ENCODE measurements at regions not wholly inside any gene's neighbourhood (a gene's known extent, or its start where the extent isn't known, plus 50 kb on each side); places are given as distances from the start of the nearest gene placed in this dataset.

DNA sequence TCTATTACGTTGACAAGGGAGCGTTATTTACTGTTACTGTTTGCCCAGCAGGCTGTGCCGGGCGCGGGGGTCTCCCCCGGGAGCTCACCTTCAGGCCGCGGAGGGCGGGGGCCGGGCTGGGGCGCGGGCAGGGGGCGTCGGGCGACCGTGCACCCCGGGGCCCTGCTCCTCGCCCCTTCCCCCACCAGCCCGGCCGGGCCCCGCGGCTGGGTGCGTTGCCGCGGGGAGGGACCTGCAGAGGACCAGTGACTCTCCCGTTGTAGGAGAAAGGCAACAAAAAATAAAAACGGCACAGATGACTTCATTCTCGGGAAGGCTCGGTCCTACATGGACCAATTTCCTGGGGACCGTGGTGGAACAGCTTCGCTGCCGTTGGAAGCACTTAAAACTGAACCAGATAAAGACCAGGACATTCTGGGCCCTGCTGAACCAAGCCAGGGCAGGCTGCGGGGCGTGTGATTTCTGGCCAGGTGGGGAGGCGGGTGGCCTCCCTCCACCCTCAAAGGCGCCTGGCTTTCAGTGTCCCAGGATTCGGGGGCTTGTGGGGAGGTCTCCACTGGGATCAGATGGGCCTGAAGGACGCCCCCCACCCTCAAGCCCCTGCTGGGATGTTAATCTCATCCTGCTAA lies 57.4 kb downstream of the IGLL1 start:
- no peak overlapping the region for H3K27ac ChIP-seq
- no peak for DNase-seq (ENCODE audit: low read depth, low spot score)

DNA sequence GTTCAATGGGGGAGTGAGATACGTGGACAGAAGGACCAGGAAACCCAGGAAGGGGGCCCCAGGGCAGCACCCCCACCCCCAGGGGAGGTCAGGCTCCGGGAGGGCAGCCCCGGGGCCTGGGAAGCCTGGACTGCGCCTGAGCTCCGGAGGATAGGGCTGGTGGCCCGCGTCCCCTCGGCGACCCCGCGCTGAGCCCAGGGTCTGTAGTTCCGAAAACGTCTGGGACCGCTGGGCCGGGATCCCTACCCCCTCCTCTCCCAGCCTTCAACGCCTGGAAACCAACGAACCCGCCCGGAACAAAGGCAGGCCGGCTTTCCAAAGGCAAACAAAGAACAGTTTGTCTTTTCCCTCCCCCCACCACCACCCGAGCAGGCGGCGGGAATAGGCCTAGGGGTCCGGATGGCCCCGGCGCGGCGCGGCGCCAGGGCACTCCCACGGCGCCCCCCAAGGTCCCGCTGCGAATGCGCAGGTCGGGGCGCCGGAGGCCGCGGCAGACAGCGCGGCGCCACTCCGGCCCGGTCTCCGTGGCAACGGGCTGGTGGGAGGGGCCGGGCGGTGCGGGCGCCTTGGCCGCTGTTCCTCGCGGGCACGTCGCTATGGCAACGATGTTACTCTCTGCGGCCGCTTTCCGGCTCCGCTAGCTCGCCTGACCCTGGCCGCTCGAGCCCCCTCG lies 58.5 kb downstream of the IGLL1 start:
- no peak for DNase-seq (ENCODE audit: low read depth, low spot score)
- no peak overlapping the region for H3K27ac ChIP-seq

DNA sequence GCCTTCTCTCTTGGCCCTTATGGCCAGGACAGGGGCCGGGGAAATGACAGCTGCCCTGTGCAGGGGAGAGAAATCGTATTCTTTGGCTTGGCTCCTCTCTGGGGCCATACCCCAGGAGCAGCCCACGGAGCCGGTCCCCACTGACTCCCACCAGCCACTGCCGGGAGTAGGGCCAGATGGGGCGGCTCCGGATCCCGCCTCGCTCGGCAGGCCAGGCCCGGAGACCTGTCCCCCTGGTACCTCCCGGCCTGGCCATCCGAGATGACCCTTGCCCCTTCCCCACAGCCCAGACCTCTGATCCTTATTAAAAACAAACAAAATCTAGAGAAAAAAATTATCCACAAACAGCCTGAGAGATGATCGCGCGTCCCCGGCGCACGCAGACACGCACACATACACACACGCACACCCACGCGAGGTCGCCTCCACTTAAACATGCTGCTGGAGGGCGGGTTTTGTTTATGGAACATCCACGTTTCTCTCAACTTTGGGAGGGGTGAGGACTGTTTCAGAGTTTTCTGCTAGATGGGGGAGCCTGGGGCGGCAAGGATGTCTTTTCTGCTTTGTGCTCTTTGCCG lies 59.1 kb downstream of the IGLL1 start:
- DNase-seq (ENCODE audit: low read depth, low spot score) = no peak
- H3K27ac ChIP-seq = no peak overlapping the region

DNA sequence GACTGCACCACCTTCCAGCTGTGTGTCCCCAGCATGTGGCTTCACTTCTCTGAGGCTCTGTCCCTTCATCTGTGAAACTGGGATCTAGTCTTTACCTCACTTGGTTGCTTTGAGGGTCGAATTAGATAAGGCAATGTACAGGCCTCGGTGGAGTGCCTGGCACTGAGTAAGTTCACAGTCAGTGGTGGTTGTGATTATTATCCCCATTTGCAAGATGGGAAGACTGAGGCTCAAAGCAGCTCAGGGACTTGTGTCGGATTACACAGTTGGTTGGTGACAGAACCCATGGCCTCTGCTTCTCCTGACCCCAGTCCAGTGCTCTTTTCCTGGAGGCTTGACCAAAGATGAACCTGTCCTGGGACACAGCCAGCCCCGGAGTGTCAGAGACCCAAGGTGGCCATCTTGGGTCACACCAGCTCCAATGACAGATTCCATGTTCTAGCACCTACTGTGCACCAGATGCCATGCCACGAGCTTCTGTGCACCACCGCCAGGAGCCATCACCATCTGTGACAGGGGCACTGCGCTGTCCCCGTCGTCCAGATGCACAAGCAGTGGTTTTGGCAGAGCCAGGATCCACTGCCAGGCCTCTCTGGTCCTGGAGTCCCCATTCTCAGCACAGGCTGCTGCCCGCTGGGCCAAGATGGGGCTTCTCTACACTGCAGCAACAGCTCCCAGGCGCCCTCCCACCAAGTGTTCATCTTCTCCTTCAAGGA lies 60.5 kb downstream of the IGLL1 start:
- no peak for DNase-seq (ENCODE audit: low read depth, low spot score)

DNA sequence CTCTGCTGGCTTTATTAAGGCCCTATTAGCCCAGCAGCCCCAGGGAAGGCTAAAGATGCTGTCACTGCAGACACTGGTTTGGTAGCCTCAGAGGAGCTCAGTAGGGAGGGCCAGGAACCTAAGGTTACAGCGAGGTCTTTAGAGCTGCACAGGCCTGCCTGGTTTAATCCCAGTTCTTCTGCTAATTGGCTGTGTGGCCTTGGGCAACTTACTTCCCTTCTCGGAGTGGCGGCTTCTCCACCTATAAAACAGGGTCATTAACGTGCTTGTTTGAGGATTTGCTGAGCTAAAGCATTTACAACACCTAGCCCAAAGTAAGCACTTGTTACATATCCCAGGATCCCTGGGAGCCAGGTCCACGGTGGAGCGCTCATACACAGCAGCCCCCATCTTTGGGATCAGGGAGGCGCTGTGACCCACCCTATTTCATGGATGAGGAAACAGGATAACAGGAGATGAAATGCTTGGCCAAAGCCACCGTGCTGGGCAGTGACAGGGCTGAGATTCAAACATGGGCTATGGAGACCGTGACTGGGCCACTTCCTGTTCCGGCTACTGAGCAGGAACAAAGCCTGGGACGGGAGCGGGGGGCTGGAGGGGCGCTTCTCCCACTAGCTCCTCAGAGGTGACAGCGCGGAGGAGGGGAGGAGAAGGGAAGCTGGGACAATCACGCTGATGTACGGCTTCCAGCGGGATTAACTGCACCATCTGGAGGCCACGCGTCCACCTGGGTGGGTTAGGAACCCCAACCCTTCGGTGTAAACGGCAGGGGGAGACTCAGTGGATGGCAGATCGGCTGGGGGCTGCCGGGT lies 61.5 kb downstream of the IGLL1 start:
- H3K27ac ChIP-seq = no peak overlapping the region
- DNase-seq (ENCODE audit: low read depth, low spot score) = no peak

More for the DNA sequence above, 60.5 kb downstream of the IGLL1 start:
- no peak overlapping the region for H3K27ac ChIP-seq

DNA sequence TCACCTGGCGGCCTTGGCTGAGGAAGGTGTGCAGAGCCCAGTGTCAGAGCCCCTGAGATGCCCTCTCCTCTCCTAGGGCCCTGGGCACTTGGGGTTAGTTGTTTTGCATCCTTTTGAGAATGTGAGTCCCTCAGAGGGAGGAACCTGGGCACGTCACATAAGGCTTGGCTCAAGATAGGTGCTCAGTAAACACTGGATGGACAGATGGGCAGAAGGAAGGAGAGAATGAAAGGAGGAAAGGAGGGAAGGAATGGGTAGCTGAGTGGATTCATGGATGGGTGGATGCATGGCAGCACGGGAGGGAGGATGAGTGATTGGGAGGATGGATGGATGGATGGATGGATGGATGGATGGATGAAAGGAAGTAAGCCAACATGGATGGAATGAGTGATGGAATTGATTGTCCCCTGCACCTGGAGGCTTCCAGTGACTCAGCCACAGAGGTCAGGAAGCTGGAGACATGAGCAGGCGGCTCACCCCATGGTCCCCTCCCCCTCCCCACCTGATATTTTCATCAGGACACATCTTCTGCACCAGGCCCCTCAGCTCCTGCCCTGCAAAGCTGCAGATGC lies 62.2 kb downstream of the IGLL1 start:
- no peak overlapping the region for H3K27ac ChIP-seq
- DNase-seq (ENCODE audit: low read depth, low spot score) = no peak

DNA sequence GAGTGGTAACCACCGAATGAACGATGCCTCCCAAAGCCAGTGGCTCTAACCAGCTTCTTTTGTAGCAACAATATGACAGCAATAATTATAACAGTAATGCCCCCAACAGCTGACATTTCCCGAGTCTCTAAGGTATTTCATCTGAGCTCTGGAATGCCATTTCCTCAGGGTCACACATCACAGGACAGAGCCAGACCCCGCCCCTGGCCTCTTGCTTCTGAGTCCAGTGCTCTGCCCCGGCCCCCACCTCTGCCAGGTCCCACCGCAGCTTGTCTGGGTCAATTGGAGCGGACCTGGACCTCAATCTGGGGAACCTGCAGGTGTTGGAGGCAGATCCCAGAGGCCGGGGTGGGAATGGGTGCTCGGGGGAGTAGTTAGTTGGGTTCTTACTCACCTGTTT lies 63.8 kb downstream of the IGLL1 start:
- DNase-seq (ENCODE audit: low read depth, low spot score) = no peak
- H3K27ac ChIP-seq = no peak overlapping the region

DNA sequence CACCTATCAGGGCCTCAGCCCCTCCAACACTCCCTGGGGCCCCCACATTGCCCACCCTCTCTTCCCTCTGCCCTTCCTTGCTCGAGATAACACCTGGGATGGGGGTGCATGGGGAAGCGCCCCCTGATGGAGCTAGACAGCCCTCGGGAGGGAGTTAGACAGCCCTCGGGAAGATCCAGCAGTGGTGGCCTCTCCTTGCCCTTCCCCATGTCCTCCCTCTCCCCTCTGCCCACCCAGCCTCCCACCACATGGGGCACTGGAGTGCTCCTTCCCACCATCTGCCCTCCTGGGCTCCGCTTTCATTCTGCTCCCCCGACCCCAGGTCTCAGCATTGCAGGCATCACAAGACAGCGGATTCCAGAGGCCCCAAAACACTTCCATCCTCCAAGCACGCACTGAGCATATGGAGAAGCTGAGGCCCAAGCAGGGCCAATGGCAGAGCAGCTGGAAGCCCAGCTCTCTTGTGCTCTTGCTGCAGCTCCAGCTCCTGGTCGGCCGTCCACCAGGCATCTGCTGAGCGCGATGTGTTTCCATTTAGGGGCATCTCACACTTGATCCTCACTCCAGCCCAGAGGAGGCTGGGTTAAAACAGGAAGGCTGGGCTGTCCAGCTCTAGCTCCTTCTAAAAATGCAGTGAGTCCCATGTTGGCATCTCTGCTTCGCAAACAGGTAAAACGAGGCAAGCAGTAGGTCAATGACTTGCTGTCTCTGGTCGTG lies 65.6 kb downstream of the IGLL1 start:
- no peak overlapping the region for H3K27ac ChIP-seq
- DNase-seq (ENCODE audit: low read depth, low spot score) = no peak

DNA sequence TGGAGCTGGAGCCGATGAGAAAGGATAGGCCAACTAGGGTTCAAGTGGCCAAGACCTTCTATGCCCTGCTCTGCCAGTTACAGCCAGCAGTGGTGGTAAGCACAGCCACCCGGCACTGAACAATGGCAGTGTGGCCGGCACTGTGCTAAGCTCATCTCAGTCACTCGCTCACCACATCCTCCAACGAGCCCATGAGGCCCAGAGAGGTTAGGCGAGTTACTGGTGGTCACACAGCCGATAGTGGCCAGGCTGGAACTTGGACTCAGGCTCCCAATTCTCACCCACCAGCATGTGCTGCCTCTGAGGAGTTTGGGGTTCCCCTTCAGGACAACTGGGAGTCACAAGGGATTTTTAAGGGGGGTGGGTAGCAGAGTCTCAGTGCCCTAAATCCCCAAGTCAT lies 66.4 kb downstream of the IGLL1 start:
- H3K27ac ChIP-seq = no peak overlapping the region
- DNase-seq (ENCODE audit: low read depth, low spot score) = no peak

DNA sequence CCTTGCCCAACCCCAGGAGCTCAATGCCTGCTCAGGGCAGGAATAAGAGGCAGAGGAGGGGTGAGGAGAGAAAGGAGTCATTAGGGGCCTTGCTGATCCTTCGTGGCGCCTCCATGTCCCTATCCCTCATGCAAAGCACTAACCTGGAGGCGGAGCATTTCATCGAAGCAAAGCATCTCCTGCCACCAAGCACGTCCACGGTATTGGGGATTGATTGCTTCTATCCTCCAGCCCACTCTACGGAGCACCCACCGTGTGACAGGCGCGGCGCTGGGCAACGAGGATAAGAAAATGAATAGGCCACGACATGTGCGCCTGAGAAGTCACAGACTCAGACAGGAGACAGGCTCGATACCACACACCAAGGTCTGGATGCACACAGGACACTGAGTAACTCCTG lies 67.0 kb downstream of the IGLL1 start:
- no peak overlapping the region for H3K27ac ChIP-seq
- DNase-seq (ENCODE audit: low read depth, low spot score) = no peak

DNA sequence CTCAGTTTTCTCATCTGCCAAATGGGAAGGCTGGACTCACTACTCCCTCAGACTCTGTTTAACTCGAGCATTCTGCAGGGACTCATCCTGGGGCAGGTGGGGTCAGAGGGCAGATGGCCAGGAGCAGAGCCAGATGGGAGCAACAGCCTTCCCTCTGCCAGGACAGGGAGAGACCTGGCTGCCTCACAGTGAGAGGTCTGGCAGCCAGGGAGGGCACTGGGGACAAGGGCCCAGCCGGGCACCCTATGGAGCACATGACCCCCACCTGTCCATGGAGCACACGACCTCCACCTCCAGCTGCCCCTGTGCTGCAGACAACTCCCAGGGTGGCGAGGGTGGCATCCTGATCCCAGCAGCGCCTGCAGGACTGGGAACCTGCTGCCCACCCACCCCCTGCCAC lies 67.4 kb downstream of the IGLL1 start:
- DNase-seq (ENCODE audit: low read depth, low spot score) = no peak
- H3K27ac ChIP-seq = no peak overlapping the region

DNA sequence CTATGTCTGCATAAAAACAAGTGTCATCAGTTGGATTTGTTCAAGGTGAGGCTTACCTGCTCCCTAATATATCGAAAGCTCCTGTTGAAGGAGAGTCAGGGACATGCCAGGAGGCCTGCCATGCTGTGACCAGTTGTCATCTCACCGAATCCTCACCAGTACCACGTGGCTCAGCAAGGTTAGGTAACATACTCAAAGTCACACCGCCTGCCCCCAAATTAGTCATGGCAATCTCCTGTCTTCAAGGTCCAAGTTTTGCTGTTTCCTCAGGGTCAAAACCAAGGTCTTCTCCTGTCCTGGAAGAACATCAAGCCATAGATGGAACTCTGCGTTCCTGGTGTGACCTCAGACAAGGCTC lies 67.8 kb downstream of the IGLL1 start:
- DNase-seq (ENCODE audit: low read depth, low spot score) = no peak
- no peak overlapping the region for H3K27ac ChIP-seq

DNA sequence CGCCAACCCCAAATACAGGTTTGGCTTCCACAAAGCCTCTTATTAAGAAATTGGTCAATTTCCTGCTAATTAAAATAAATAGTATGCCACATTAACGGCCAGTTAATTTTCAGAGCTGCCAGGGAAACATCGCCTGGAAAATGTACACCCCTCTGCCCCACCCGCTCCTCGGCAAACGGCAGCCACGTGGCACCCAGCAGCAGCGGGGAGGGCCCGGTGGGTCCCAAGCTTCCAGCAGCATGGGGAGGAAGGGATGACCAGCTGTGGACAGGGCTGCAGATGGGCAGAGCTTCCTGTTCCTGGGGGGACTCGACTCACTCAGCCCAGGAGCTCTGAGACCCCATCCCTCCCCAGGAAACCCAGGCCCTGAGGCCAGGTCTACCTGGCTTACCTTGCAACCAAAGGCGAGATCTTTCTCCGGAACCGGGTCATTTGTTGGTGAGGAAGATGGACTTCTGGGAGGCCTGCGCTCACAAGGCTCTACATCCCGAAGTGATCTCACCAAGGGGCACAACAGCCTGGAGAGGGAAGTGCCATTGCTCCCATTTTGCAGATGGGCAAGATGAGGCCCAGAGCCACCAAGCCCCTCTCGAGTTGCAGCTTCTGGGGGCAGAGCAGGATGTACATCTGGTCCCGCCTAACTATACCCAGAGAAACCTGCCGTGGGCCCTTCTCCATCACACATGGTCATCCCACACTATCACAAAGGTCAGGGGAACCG lies 68.3 kb downstream of the IGLL1 start:
- no peak overlapping the region for H3K27ac ChIP-seq

DNA sequence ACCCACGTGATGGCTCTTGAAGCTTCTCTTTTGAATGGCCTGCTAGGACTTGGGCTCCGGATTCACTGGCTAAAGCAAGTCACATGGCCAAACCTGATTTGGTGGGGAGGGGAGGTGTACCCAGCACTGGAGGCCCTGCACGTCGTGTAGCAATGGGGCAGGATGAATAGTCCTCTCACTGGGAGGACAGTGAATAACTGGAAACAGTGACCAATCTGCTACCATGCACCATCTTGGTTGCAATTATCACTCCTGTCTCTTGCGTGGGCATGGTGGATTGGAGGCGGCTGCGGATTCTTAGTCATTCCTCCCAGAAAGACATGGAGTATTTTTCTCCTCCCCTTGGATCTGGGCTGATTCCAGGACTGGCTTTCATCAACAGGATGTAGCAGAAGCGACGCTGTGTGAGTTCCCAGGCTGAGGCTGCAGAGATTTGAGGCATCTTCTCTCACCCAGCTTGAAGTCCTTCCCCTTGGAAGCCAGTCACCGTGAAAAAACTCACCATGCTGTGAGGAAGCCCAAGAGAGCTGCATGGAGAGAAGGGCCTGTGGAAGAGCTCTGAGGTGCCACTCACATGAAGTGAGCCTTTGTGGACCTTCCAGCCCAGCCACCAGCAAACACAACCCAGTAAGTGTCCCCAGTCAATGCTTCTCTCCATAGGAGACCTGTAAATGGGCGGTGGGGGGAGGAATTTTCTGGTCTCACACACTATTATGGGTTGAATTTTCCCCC lies 70.4 kb downstream of the IGLL1 start:
- H3K27ac ChIP-seq = no peak overlapping the region
- no peak for DNase-seq (ENCODE audit: low read depth, low spot score)

More for the DNA sequence above, 68.3 kb downstream of the IGLL1 start:
- no peak for DNase-seq (ENCODE audit: low read depth, low spot score)

DNA sequence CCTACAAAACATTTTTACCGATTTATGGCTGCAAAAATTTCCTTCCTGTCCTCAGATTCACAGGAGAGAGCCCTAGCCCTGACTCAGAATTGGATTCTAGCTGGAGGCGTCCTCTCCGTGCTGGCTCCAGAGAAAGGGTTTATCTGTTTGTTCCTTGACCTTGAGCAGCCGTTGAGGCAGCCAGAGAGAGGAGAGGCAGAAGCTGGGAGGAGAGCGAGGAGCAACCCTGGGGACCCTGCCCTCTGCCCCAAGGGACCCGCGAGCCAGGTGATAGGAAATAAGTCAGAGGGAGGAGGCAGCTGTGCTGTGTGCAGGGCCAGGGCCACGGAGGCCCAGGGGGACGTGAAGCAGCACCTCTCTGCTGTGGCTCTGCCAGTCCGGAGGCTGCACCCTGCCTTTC lies 75.6 kb downstream of the IGLL1 start:
- no peak overlapping the region for H3K27ac ChIP-seq
- DNase-seq (ENCODE audit: low read depth, low spot score) = no peak

DNA sequence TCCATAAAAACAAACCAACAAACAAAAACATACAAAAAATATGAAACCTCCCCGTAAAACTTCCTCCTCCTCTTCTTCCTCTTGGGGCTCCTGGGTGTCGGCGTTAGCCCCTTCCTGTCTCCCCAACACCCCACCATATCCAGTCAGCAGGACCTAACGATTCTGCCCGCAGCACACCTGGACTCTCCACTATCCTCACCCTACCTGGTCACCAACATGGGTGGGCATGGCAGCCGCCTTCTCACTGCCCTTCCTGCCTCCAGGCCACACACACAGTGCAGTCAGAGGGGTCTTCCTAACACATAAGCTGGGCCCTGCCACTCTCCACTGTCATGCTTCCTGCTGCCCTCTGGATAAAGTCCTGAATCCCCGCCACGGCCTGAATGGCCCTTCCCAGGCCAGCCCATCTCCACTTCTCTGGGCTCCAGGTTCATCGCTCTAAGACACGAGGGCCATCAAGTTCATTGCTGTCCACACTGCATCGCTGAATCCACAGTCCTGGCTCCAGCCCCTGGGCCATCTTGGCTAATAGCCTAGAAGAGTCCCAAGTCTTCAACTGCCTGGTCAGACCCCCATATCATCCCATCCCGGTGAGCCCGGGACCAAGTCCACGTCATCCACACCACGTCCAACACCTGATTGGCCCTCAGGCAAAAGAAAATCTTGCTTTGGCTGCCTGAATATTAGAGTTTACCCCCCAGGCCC lies 76.2 kb downstream of the IGLL1 start:
- DNase-seq (ENCODE audit: low read depth, low spot score) = no peak

DNA sequence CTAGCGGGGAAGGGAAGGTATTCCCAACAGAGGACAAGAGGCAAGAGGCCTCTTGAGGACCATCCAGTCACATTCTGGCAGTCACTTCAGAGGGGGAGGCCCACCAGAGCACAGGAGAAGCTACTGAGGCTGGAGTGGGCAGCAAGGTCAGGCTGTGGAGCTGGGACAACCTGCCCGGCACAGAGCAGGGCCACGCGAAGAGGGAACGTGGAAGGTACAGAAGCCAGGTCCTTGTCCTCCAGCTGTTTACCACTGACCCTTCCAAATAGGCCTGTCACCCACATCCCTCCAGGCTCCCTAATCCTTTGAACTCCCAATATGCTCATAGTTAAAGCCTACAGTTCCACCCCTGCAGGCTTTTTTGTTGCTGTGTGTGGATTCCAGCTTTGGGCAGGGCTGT lies 76.9 kb downstream of the IGLL1 start:
- no peak overlapping the region for H3K27ac ChIP-seq
- no peak for DNase-seq (ENCODE audit: low read depth, low spot score)

More for the DNA sequence above, 76.2 kb downstream of the IGLL1 start:
- no peak overlapping the region for H3K27ac ChIP-seq

DNA sequence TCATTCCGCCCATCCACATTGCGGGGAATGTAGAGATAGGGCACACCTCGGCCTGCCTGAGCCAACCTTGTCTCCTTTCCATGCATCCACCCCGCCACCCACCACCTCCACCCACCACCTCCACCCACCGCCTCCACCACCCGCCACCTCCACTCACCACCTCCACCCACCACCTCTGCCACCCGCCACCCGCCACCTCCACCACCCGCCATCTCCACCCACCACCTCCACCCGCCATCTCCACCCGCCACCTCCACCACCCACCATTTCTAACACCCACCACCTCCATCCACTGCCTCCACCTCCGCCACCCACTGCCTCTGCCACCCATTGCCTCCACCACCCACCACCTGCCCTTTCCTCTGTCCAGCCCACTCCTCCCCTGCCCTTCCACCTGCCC lies 78.4 kb downstream of the IGLL1 start:
- H3K27ac ChIP-seq = no peak overlapping the region
- DNase-seq (ENCODE audit: low read depth, low spot score) = no peak

All from epithelial cell of prostate (primary cell).